ENCODE measurements at regions not wholly inside any gene's neighbourhood (a gene's known extent, or its start where the extent isn't known, plus 50 kb on each side); places are given as distances from the start of the nearest gene placed in this dataset.

DNA sequence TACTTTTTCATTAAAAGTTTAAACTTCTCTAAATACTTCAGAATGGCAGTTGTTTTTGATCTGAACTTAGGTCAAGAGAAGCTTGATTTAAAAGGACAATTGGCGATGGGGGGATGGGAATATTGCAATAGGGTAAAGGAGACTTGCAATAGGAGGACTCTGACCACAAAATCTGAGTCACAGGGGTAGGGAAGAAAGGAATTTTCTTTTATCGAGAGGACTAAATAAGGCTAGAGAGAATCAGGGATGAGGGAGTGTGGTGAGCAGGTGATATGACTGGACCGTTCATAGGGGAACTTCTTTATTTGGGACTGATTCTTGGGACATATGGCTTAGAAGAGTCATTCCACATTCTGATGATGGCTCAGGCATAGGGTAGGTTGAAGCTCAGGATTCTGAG is 1260.2 kb downstream of the ADGRL3 start:
- H3K9ac ChIP-seq (ENCODE audit: low read length): no peak overlapping the region
- no peaks in the 10 kb centered on the region for H4K20me1 ChIP-seq (ENCODE audit: insufficient read depth, low read length)
- no peak overlapping the region for H3K4me3 ChIP-seq (ENCODE audit: low read length)
- no peak overlapping the region for H3K4me2 ChIP-seq (ENCODE audit: low read depth, low read length)
- DNase-seq: no peak
- no peaks in the 10 kb centered on the region for H3F3A ChIP-seq (ENCODE audit: insufficient read depth, low read length)
- TF ChIP-seq CTCF (IDR thresholded peaks at IDR 0.05; ENCODE audit: low read length): no peak
- TF ChIP-seq EZH2phosphoT487 (IDR thresholded peaks at IDR 0.05; ENCODE audit: low read length): no peak
- no peak for TF ChIP-seq EZH2 (optimal IDR thresholded peaks at IDR 0.05; ENCODE audit: low read depth, low read length)
- H3K79me2 ChIP-seq (ENCODE audit: low read length): no peaks in the 10 kb centered on the region
- no peak overlapping the region for H3K27ac ChIP-seq (ENCODE audit: low read length)
- H3K36me3 ChIP-seq (replicated peaks; ENCODE audit: insufficient read depth, low read length): no peaks in the 10 kb centered on the region
- H3K4me1 ChIP-seq (ENCODE audit: low read length): no peaks in the 10 kb centered on the region
- H2AFZ ChIP-seq (ENCODE audit: low read length): no peak overlapping the region
- no peaks in the 10 kb centered on the region for H3K9me3 ChIP-seq (replicated peaks; ENCODE audit: insufficient read depth, low read length)
- H3K9me2 ChIP-seq (replicated peaks; ENCODE audit: insufficient read depth, low read length): no peaks in the 10 kb centered on the region
- H3K27me3 ChIP-seq (replicated peaks; ENCODE audit: insufficient read depth, low read length): no peaks in the 10 kb centered on the region

DNA sequence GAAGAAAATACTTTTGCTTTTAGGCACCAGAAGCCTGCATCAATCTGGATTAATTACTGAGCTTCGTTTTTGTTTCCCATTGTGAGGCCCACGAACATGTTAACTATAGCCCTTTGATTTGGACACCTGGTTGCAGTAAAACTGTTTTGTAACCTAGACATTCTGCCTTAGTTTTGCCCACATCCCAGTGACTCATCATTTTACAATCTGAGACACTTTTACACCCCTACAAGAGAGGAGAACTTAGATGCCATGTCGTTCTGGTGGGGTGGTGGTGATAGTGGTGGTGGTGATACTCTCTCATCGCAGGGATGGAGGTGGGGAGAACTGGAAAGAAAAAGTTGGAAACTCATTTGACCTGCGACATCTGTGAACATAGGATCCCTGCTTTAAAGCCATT is 1257.2 kb downstream of the ADGRL3 start:
- TF ChIP-seq CTCF (IDR thresholded peaks at IDR 0.05; ENCODE audit: low read length): no peak
- TF ChIP-seq EZH2 (optimal IDR thresholded peaks at IDR 0.05; ENCODE audit: low read depth, low read length): no peak
- no peak for TF ChIP-seq EZH2phosphoT487 (IDR thresholded peaks at IDR 0.05; ENCODE audit: low read length)
- Histone ChIP-seq H3K4me3 (ENCODE audit: low read length) (no peak overlapping the region), H3K9ac (ENCODE audit: low read length) (no peak overlapping the region), H3K79me2 (ENCODE audit: low read length) (no peaks in the 10 kb centered on the region), H3K9me2 (replicated peaks; ENCODE audit: insufficient read depth, low read length) (no peaks in the 10 kb centered on the region), H3K36me3 (replicated peaks; ENCODE audit: insufficient read depth, low read length) (no peaks in the 10 kb centered on the region), H2AFZ (ENCODE audit: low read length) (no peak overlapping the region), H3K27me3 (replicated peaks; ENCODE audit: insufficient read depth, low read length) (no peaks in the 10 kb centered on the region), H4K20me1 (ENCODE audit: insufficient read depth, low read length) (no peaks in the 10 kb centered on the region), H3F3A (ENCODE audit: insufficient read depth, low read length) (no peaks in the 10 kb centered on the region), H3K4me1 (ENCODE audit: low read length) (no peaks in the 10 kb centered on the region), H3K4me2 (ENCODE audit: low read depth, low read length) (no peak overlapping the region), H3K27ac (ENCODE audit: low read length) (no peak overlapping the region), H3K9me3 (replicated peaks; ENCODE audit: insufficient read depth, low read length) (no peaks in the 10 kb centered on the region)
- no peak for DNase-seq

DNA sequence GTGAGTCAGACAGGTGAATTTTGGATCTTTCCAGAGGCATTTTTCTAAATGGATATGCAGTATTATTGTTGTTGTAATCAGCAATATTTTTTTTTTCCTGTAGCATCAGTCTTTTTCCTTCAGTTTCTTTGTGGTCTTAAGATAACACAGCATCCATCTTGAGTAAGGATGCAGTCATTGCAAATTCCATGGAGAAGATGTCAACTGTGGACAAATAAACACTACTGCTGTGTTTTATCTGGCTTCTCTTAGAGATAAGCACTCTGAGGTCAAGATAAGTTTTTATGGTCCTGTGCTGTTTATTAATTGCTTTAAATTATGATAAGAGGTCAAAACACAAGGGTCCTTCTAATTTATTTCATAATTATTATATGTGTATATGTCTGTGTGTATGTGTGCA is 1255.7 kb downstream of the ADGRL3 start:
- Histone ChIP-seq H3K4me3 (ENCODE audit: low read length) (no peak overlapping the region), H3K27ac (ENCODE audit: low read length) (no peak overlapping the region), H3K9me2 (replicated peaks; ENCODE audit: insufficient read depth, low read length) (no peaks in the 10 kb centered on the region), H4K20me1 (ENCODE audit: insufficient read depth, low read length) (no peaks in the 10 kb centered on the region), H3K9me3 (replicated peaks; ENCODE audit: insufficient read depth, low read length) (no peaks in the 10 kb centered on the region), H3K36me3 (replicated peaks; ENCODE audit: insufficient read depth, low read length) (no peaks in the 10 kb centered on the region), H3K4me1 (ENCODE audit: low read length) (no peaks in the 10 kb centered on the region), H2AFZ (ENCODE audit: low read length) (no peak overlapping the region), H3K9ac (ENCODE audit: low read length) (no peak overlapping the region), H3K4me2 (ENCODE audit: low read depth, low read length) (no peak overlapping the region), H3F3A (ENCODE audit: insufficient read depth, low read length) (no peaks in the 10 kb centered on the region), H3K79me2 (ENCODE audit: low read length) (no peaks in the 10 kb centered on the region), H3K27me3 (replicated peaks; ENCODE audit: insufficient read depth, low read length) (no peaks in the 10 kb centered on the region)
- no peak for TF ChIP-seq CTCF (IDR thresholded peaks at IDR 0.05; ENCODE audit: low read length)
- no peak for TF ChIP-seq EZH2phosphoT487 (IDR thresholded peaks at IDR 0.05; ENCODE audit: low read length)
- no peak for DNase-seq
